Activated CD4-positive, alpha-beta T cell treated with anti-CD3 and anti-CD28 coated beads for 1 hour (primary cell): ENCODE measurements at regions not wholly inside any gene's neighbourhood (a gene's known extent, or its start where the extent isn't known, plus 50 kb on each side); places are given as distances from the start of the nearest gene placed in this dataset.
"Not testable (repeated sequence)": the region's sequence is repeated elsewhere in the genome, so short reads cannot be mapped to it uniquely, and the experiment has no call there.

ENCODE experiments used
- DNase-seq: peaks from one replicate; pipeline ENCODE4 v3.0.0-alpha.2; 2020

DNA sequence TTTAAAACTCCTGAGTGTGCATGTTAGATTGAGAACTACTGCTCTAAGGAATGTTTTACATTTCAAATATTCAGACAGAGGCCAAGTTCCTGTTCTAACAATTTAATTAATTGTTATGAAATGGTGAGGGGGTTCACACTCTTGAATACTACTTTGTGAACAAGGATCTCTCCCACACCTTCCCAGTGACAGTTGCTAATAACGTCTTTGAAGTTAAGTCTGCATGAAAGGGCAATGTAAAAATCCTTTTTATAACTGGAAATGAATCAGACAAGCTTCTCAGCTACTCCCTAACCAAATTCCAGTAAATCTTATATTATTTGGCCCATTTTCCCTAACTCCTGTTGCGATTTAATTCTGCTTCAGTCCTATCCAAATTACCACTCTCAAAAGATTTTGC, 828.5 kb upstream of the ADAMTS5 start:
- DNase-seq = no peak

DNA sequence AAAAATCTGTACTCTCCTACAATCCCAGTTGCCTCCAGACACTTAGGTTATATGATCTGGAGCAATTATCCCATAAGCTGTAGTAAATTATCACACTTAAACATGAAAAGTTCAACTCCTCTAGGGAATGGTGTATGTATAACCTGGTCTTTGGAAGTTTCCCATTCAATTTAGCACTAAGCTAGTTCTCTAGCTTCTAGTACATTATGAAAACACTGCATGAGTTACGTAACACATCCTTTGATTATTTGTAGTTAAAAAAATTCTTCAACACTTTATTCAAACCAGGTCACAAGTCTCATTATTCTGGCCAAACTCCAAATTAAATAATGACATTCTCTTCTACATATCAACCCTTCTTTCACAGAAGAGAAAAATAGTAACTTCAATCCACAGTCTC, 827.0 kb upstream of the ADAMTS5 start:
- no peak for DNase-seq

DNA sequence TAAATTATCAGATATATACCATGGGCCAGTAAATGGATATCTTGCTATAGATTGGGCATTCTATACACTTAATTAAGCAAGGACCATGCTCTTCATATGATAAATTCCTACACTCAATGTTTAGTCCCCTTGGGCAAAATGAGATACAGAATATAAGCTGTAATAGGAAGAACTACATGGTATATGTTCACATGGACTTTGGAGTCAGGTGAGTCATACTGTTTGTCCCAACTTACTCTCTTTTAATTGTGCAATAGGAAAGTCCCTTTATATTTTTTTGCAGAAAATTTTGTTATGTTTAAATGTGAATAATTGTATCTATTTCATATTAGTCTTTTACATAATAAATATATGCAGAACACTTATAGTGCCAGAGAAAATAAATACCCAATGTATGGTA, 820.2 kb upstream of the ADAMTS5 start:
- no peak for DNase-seq

DNA sequence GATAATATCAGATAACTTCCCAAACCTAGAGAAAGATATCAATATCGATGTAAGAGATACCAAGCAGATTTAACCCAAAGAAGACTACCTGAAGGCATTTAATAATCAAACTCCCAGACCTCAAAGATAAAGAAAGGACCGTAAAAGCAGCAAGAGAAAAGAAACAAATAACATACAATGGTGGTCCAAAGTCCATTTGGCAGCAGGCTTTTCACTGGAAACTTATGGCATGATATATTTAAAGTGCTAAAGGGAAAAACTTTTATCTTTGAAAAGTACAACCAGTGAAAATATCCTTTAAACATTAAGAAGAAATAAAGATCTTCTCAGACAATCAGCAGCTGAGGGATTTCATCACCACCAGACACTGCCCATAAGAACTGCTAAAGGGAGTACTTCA, 812.7 kb upstream of the ADAMTS5 start:
- no peak for DNase-seq

DNA sequence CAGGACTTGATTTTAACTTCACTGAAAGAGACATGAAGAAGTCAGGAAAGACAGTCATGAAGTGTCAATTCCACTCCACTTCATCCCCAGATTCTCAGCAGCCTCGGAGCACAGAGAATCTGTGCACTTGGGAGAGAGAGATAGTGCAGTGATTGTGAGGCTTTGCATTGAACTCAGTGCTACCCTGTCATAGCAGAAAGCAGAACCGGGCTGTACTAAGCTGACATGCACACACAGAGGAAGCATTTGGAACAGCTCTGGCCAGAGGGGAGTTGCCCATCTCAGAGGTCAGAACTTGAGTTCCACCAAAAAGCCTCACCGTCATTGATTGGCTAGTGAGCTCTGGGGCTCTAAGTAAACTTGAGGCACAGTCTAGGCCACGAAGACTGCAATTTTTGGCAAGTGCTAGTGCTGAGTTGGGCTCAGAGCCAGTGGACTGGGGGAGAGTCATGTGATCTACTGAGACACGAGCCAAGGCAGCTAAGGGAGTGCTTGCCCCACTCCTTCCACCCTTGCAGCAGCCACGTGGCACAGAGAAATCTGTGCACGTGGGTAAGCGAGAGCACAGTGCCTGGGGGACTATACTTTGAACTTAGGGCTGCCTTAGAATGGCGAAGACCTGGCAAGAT, 810.2 kb upstream of the ADAMTS5 start:
- DNase-seq = no peak

DNA sequence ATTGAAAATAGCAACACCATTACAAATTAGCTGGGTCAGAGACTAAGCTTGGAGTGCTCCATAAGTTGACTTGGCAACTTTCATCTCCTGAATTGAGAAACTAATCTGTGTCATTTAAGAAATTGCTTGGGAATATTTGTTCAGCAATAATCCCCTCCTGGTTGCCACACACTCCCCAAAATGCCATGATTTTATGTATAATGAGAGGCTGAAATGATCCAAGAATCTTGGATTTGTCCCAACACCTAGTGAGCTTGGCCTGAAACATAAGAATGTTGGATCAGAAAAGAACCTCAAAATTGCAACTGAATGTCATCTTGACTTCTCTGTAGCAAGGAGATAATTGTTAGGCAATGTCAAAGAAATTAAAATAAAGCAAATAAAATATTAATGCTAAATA, 805.9 kb upstream of the ADAMTS5 start:
- no peak for DNase-seq

DNA sequence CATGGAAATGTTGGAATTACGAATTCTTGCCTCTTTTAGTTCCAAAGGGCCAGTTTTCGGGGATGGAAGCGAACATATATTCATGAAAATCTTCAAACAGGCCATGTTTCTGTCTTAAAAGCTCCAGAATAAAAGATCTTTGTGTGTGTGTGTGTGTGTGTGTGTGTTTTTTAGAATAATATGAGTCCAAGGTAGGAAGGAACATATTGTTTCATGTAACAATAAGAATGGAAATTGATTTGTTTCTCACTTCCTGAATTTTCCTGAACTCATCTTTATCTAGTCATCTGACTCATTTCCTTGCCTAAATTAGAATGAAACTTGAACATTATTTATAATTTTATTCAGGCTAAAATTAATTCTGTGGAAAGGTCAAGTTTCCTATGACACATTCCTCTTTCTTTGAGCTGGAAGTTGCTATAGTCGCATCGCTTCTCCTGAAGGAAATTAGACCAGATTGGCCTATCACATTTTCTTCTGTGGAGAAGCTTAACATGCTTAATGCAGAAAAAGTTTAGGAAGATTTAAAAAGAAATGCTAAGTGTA, 805.1 kb upstream of the ADAMTS5 start:
- DNase-seq = no peak

DNA sequence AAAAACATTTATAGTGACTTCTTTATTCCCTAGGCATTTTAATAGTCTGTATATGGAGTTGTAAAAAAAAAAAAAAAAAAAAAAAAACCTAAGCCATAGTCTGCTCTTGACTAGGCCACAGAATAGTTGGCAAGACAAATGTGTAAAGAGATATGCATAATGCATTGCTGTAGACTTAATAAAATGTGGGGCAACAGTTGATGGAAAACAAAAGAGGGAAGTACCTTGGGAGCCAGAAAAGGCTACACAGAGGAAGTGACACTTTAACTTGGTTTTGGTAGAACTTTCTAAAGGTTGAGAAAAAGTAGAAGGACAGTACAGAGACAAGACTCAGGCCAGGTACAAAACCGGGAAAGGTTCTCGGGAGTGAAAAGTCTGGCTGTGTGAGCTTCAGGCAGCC, 802.9 kb upstream of the ADAMTS5 start:
- DNase-seq = no peak

DNA sequence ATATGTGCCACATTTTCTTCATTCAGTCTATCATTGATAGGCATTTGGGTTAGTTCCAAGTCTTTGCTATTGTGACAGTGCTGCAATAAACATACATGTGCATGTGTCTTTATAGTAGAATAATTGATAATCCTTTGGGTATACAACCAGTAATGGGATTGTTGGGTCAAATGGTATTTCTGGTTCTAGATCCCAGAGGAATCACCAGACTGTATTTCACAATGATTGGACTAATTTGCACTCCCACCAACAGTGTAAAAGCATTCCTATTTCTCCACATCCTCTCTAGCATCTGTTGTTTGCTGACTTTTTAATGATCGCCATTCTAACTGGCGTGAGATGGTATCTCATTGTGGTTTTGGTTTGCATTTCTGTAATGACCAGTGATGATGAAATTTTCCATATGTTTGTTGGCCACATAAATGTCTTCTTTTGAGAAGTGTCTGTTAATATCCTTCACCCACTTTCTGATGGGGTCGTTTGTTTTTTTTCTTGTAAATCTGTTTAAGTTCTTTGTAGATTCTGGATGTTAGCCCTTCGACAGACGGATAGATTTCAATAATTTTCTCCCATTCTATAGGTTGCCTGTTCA, 801.3 kb upstream of the ADAMTS5 start:
- not testable (repeated sequence) for DNase-seq

DNA sequence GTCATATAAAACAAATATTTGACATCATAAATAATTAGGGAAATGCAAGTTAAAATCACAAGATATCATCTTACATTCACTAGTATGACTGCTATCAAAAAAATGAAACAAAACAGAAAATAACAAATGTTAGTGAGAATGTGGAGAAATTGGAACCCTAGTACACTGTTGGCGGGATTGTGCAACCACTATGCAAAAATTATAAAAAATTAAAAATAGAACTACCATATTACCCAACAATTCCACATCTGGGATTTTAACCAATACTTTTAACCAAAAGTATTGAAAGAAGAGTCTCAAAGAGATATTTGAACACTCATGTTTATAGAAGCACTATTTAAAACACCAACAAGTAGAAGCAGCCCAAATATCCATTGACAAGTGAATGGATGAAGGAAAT, 797.2 kb upstream of the ADAMTS5 start:
- no peak for DNase-seq

DNA sequence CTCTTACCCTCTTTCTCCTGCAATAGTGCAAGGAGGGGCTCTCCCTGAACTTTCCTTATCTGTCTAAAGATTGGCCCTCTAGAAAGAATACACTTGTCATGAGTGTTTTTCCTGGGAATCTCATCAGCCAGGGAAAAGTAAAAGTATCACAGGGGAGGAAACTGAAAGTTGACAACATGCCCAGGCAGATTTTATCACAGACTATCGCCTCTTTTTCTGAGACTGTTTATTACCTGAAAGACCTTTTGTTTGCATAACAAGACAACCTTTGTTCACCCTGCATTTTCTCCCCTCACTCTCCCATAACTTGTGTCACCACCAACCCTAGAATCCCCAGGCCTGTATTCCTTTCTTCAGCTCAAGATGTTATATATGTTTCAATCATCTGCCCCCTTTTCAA, 794.7 kb upstream of the ADAMTS5 start:
- no peak for DNase-seq

DNA sequence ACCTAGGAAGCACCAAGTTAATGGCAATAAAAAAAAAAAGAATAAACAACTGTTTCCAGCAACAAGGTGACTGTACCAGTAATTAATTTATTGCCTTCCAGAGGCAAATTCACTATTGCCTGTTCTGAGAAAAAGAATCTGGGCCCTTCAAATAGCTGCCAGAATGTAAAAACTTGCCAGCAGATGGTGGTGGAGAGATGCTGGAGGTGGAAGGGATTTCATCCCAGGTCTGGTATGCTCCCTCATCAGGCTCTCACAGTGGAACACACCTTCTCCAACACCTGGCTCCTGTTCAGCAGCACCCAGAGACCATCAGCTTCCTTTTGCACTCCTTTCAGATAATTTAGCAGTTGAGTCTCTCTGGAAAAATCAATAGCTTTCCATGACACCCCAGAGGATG, 792.9 kb upstream of the ADAMTS5 start:
- no peak for DNase-seq

DNA sequence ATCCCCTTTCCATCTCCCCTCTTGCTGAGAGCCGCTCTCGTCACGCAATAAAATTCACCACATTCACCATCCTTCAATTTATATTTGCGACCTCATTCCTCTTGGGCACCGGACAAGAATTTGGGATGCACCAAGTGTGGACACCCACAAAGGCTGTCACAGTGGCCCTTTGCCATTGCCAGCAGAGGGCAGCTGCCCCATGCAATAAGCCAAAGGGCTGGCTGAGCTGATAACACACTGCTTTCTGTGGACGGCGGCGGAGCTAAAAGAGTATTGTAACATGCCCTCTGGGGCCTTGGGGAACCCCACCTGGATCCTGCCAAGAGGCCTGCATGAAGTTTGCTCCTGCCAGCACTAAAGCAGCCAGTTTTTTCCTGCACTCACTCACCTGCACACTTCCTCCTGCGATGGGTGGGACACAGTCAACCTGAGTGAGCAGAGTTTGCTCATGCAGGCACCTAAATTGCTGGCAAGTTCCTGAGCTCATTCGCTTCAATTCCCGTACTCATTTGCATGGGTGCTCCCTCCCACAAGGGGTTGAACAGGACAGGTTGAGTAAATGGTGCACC, 792.3 kb upstream of the ADAMTS5 start:
- no peak for DNase-seq

DNA sequence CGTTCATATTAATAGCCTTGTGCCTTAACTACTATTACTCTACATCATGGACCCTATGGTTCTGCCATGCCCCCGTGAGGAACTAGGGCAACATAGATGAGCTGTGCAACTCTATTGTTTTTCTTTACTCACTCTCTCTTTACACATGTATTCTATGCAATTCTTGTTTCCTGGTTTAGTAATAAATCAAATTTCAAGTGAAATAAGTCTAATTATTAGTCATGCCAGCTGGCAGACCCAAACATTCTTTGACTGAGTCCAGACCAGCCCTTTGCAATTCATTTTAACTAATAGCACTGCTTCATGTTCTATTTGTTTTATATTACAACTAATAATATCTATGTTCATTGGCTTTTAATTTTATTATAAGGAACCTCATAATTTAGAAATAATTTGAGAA, 789.3 kb upstream of the ADAMTS5 start:
- DNase-seq = no peak

DNA sequence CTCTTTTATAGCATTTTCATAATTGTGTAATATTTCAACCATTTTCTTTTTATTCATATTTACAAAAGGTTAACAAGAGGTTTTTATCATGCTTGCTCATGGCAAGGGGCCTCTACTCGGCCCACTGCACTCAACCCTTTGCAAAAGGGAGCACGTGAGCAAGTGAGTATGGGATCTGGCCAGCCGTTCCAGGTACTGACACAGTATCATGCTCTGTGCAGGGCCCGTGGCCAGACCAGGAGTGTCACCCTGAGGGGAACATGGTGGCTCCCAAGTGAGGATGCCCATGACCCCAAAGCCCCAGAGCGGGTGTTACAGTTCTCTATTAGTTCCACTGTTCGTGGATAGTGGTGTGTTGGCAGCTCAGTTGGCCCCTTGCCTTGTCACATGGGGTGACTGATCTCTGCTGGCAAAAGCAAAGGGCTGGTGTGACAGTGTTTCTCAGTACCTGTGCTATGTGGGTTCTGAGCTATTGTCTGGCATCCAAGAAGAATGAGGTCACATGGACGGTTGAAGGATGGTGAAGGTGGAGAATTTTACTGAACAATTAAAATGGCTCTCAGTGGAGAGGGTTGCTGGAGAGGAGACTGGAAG, 777.2 kb upstream of the ADAMTS5 start:
- DNase-seq = no peak

DNA sequence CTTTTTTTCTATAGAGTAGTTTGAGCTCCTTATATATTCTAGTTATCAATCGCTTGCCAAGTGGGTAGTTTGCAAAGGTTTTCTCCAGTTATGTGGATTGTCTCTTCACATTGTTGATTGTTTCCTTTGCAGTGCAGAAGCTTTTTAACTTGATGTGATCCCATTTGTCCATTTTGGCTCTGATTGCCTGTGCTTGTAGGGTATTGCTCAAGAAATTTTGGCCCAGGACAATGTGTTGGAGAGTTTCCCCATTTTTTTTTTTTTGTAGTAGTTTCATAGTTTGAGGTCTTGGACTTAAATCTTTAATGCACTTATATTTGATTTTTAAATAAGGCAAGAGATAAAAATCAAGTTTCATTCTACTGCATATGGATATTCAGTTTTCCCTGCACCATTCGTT, 774.8 kb upstream of the ADAMTS5 start:
- DNase-seq = no peak

DNA sequence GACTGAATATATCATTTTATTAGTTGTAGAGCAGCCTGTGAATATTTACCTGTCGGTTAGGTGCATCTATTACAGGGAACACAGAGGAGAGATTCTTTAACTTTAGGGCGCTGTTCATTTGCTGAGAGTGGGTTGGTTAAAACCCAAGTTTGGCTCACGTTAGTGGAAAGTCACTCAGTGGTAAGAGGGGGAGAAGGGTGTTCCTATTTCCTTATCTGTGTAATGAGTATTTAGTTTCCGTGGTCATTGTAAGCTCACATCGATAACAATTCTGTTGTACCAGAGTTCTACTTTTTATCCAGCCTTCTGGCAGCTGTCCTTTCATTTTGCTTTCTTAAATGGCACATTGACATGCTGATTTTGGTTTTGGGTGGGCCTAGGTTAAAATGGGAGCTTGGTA, 773.2 kb upstream of the ADAMTS5 start:
- no peak for DNase-seq

DNA sequence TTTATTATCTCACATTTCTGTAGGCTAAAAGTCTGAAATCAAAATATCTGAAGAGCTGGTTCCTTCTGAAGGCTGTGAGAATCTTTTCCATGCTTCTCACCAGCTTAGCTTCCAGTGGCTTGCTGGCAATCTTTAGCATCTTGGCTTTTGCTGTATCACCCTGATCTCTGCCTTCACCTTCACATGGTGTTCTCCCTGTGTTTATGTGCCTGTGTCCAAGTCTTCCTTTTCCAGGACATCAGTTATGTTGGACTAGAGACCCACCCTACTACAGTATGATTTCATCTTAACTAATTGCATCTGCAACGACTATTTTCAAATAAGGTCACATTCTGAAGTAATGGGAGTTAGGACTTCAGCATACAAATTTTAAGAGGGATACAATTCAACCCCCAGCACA, 772.3 kb upstream of the ADAMTS5 start:
- no peak for DNase-seq

DNA sequence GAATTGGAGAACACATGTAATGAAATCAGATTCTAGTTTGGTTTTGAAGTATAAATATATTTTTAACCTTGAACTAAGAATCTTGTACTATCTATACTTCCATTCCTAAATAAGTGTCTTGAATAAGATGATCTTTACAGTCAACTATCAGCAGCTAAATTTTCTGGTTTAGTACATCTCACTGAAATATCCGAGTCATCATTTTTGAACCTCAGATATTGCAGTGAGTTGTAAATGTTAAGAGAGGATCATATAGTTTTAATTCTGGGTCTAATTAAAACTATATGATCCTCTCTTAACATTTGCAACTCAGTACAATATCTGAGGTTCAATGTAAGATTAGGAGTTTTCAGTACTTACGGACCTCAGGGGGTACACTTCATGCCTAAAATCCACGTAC, 768.8 kb upstream of the ADAMTS5 start:
- no peak for DNase-seq

DNA sequence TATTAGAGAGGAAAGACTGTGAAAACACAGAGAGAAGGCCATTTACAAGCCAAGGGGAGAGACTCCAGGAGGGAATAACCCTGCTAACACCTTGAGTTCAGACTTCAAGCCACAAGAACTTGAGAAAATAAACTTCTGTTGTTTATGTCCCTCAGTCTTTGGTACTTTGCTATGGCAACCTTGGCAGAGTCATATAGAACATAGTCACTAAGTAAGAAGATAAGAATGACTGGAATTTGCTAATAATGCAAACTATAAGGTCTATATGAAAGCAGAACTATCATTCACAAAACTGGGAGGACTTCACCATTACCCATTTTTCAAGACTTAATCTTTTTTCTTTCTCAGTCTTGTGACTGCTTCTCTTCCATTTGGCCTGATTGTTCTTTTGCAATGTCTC, 767.3 kb upstream of the ADAMTS5 start:
- no peak for DNase-seq

DNA sequence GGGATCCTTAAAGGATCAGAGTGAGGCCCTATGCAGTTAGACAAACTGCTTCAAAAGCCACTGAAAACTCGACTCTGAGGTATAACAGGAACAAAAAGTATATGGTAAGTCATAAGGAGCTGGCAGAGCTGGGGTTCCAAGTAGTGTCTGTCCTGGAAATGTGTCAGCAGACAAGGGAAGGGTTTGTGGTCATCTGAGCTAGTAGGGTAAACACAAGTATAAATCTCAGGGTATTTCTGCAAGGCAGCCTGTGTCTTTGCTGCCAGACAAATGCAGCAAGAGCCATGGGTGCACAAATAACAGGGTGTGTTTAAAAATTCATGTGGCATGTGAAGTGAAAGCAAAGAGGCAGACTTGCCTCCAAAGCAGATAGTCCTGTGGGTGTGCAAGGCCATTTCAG, 759.0 kb upstream of the ADAMTS5 start:
- DNase-seq = no peak

DNA sequence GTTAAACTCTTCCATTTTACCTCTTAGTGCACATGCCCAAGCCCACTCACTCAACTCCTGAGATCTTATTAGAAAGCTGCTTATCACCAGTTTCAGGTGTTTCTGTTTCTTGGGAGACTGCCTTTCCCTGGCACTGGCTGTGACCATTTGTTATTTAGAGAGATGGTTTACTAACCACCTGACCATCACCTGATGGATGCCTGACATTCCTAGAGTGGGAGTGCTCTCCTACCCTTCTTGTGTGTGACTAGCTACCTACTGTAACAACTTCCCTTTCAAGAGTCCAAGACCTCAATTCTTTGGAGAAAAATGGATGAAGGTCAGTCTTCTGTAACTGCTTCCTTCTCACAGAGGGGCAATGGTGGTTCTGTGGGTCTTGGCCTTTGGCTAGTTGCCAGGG, 755.2 kb upstream of the ADAMTS5 start:
- DNase-seq = no peak

DNA sequence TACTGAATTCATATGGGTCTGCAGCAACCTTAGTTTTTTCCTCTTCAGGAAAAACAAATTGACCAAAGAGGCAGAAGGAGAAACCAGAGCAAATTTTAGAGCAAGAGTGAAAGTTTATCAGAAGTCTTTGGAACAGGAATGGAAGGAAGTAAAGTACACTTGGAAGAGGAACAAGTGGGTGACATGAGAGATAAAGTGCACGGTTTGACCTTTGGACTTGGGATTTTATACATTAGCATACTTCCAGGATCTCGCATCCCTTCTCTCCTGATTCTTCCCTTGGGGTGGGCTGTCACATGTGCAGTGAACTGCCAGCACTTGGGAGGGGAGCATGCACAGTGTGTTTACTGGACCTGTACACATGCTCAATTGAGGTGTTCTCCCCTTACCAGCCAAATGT, 754.8 kb upstream of the ADAMTS5 start:
- DNase-seq = no peak

DNA sequence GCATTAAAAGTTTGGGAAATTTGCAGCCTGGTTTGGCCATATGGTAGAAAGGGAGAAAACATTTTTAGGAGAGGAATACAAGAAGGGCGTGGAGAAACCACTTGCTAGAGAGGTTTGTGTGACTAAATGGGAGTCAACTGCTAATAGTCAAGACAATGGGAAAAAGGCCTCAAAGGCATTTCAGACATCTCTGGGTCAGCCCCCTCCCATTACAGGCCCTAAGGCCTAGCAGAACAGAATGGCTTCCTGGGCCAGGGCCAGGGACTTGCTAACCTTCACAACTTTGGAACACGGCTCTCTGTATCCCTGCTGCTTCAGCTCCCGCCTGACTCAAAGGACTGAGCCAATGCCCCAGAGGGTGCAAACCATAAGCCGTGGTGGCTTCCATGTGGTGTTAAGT, 752.3 kb upstream of the ADAMTS5 start:
- DNase-seq = no peak
